Upper lobe of left lung (tissue), 4 donors: ENCODE measurements at regions not wholly inside any gene's neighbourhood (a gene's known extent, or its start where the extent isn't known, plus 50 kb on each side); places are given as distances from the start of the nearest gene placed in this dataset.

Experiments
- CTCF ChIP-seq, 6 experiments: fragments of 450-650 bp in 4 of 6; fragments of 200-600 bp in 2 of 6; sonication (generic) in 2 of 6; IDR thresholded peaks; one replicate each; pipeline ENCODE4 v1.5.1; 2016 to 2019; ENCODE audit warnings: antibody characterized with exemption in 6 of 6
- POLR2A ChIP-seq, 4 donors: fragments of 450-650 bp; IDR thresholded peaks; one replicate each; pipeline ENCODE4 v1.5.1; 2016 to 2017; ENCODE audit warnings: antibody characterized with exemption in 4 of 4, mild to moderate bottlenecking in 2 of 4
- POLR2AphosphoS5 ChIP-seq, 2 donors: sonication (generic); formaldehyde crosslinking; IDR thresholded peaks; one replicate each; pipeline ENCODE4 v1.5.1; 2017; ENCODE audit warnings: antibody characterized with exemption in 2 of 2

DNA sequence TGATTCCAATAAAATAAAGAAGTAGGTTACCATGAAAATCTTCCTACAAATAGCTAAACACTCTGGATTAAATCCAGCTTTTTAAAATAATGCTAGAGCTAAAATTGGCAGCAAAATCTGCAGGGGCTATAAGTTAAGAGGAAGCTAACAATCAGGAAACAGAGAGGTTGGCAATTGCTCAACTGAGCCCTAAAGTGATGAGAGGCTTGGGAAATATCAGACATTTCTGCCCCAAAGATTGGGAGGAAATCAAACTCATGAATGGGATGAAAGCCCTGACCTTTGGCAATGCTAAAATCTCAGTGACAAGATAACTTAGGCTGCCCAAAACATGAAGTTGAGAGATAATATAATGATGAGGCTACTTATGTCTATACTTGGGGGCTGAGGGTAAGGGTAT lies 1437.9 kb downstream of the EFNB2 start:
- no peak for TF ChIP-seq CTCF (IDR thresholded peaks at IDR 0.05)
- no peak for TF ChIP-seq POLR2A (IDR thresholded peaks at IDR 0.05)
- no peak for TF ChIP-seq POLR2AphosphoS5 (IDR thresholded peaks at IDR 0.05)
